Subcutaneous abdominal adipose tissue (tissue), 5 donors: ENCODE measurements at regions not wholly inside any gene's neighbourhood (a gene's known extent, or its start where the extent isn't known, plus 50 kb on each side); places are given as distances from the start of the nearest gene placed in this dataset.

Source experiments
- H3K27ac ChIP-seq: one replicate; pipeline ENCODE4 v1.7.0; 2013; ENCODE audit warnings: low read depth, mild to moderate bottlenecking, inconsistent platforms, low read length, moderate library complexity
- H3K27me3 ChIP-seq, 5 donors: one replicate each; pipeline ENCODE4 v1.7.0; 2013; ENCODE audit warnings: low read length in 5 of 5, inconsistent platforms in 1 of 5; ENCODE audit not compliant: control insufficient read depth in 5 of 5, insufficient read depth in 4 of 5
- H3K36me3 ChIP-seq, 5 donors: one replicate each; pipeline ENCODE4 v1.7.0; 2013; ENCODE audit warnings: low read length in 5 of 5; ENCODE audit not compliant: control insufficient read depth in 5 of 5, insufficient read depth in 5 of 5
- H3K4me1 ChIP-seq, 5 donors: one replicate each; pipeline ENCODE4 v1.7.0; 2013; ENCODE audit warnings: low read length in 5 of 5, mild to moderate bottlenecking in 3 of 5, moderate library complexity in 1 of 5; ENCODE audit not compliant: control insufficient read depth in 5 of 5, insufficient read depth in 5 of 5
- H3K4me3 ChIP-seq, 5 donors: one replicate each; pipeline ENCODE4 v1.7.0; 2013; ENCODE audit warnings: low read length in 5 of 5, low read depth in 1 of 5
- H3K9ac ChIP-seq, 5 donors: one replicate each; pipeline ENCODE4 v1.7.0; 2013; ENCODE audit warnings: low read length in 5 of 5, mild to moderate bottlenecking in 4 of 5, moderate library complexity in 3 of 5
- H3K9me3 ChIP-seq, 5 donors: one replicate each; pipeline ENCODE4 v1.7.0; 2013; ENCODE audit warnings: low read length in 5 of 5; ENCODE audit not compliant: control insufficient read depth in 5 of 5
- donor health status: healthy.
- donor health status: healthy.
- donor health status: healthy.
- donor health status: healthy.
- donor health status: healthy.

GRCh38 chr1:2875707-2876561 lies 74.4 kb upstream of the TTC34 start:
- peaks cover 4 to 49% (median 39%) of the 10 kb centered on the region in 5 donors for H3K27me3 ChIP-seq
- H3K27ac ChIP-seq, result no peak overlapping the region
- no peaks in the 10 kb centered on the region for H3K36me3 ChIP-seq

GRCh38 chr1:2876846-2877245 lies 75.4 kb upstream of the TTC34 start:
- Histone ChIP-seq H3K27ac (no peak overlapping the region), H3K9me3 (peaks cover 0 to 8% (median 6%) of the 10 kb centered on the region in 5 donors)

More at GRCh38 chr1:2875707-2876561, 74.4 kb upstream of the TTC34 start:
- H3K9me3 ChIP-seq, result peaks cover 4 to 17% (median 15%) of the 10 kb centered on the region in 5 donors
- no peak overlapping the region for H3K4me3 ChIP-seq
- H3K4me1 ChIP-seq, result peaks cover 0 to 9% (median 0%) of the 10 kb centered on the region in 5 donors
- H3K9ac ChIP-seq, result no peak overlapping the region

GRCh38 chr1:2877391-2877790 lies 75.9 kb upstream of the TTC34 start:
- no peaks in the 10 kb centered on the region for H3K36me3 ChIP-seq
- peaks cover 0 to 3% (median under 1%) of the 10 kb centered on the region in 5 donors for H3K9me3 ChIP-seq
- H3K27me3 ChIP-seq, result peaks cover 14 to 58% (median 43%) of the 10 kb centered on the region in 5 donors
- no peak overlapping the region for H3K4me3 ChIP-seq
- H3K27ac ChIP-seq, result no peak overlapping the region
- H3K9ac ChIP-seq, result no peak overlapping the region
- peaks cover 0 to 9% (median 0%) of the 10 kb centered on the region in 5 donors for H3K4me1 ChIP-seq

More at GRCh38 chr1:2876846-2877245, 75.4 kb upstream of the TTC34 start:
- Histone ChIP-seq H3K4me1 (peaks cover 0 to 9% (median 0%) of the 10 kb centered on the region in 5 donors), H3K9ac (no peak overlapping the region), H3K36me3 (no peaks in the 10 kb centered on the region), H3K27me3 (peaks cover 9 to 55% (median 43%) of the 10 kb centered on the region in 5 donors), H3K4me3 (no peak overlapping the region)

GRCh38 chr1:2878591-2878990 lies 77.1 kb upstream of the TTC34 start:
- Histone ChIP-seq H3K4me1 (peaks cover 0 to 9% (median 0%) of the 10 kb centered on the region in 5 donors), H3K4me3 (no peak overlapping the region), H3K36me3 (no peaks in the 10 kb centered on the region), H3K27me3 (peaks cover 21 to 64% (median 47%) of the 10 kb centered on the region in 5 donors), H3K9me3 (no peaks in the 10 kb centered on the region), H3K9ac (no peak overlapping the region), H3K27ac (no peak overlapping the region)

GRCh38 chr1:2879026-2879425 lies 77.5 kb upstream of the TTC34 start:
- H3K27ac ChIP-seq, result no peak overlapping the region
- no peak overlapping the region for H3K9ac ChIP-seq
- H3K36me3 ChIP-seq, result no peaks in the 10 kb centered on the region
- peaks cover 0 to 9% (median 0%) of the 10 kb centered on the region in 5 donors for H3K4me1 ChIP-seq
- H3K9me3 ChIP-seq, result no peaks in the 10 kb centered on the region
- no peak overlapping the region for H3K4me3 ChIP-seq
- H3K27me3 ChIP-seq, result peaks cover 18 to 65% (median 47%) of the 10 kb centered on the region in 5 donors

GRCh38 chr1:2879591-2879990 lies 78.1 kb upstream of the TTC34 start:
- H3K36me3 ChIP-seq, result no peaks in the 10 kb centered on the region
- peaks cover 0 to 7% (median 0%) of the 10 kb centered on the region in 5 donors for H3K4me1 ChIP-seq
- no peaks in the 10 kb centered on the region for H3K9me3 ChIP-seq
- no peak overlapping the region for H3K9ac ChIP-seq
- no peak overlapping the region for H3K4me3 ChIP-seq
- peaks cover 17 to 61% (median 42%) of the 10 kb centered on the region in 5 donors for H3K27me3 ChIP-seq
- no peak overlapping the region for H3K27ac ChIP-seq

GRCh38 chr1:2880086-2880485 lies 78.6 kb upstream of the TTC34 start:
- Histone ChIP-seq H3K27ac (no peak overlapping the region), H3K27me3 (peaks cover 17 to 56% (median 40%) of the 10 kb centered on the region in 5 donors), H3K9ac (no peak overlapping the region), H3K4me3 (no peak overlapping the region), H3K4me1 (peaks cover 0 to 2% (median 0%) of the 10 kb centered on the region in 5 donors), H3K36me3 (no peaks in the 10 kb centered on the region), H3K9me3 (no peaks in the 10 kb centered on the region)

GRCh38 chr1:2880812-2881295 lies 79.4 kb upstream of the TTC34 start:
- no peaks in the 10 kb centered on the region for H3K4me1 ChIP-seq
- no peaks in the 10 kb centered on the region for H3K9me3 ChIP-seq
- H3K36me3 ChIP-seq, result no peaks in the 10 kb centered on the region
- peaks cover 20 to 50% (median 40%) of the 10 kb centered on the region in 5 donors for H3K27me3 ChIP-seq
- no peak overlapping the region for H3K4me3 ChIP-seq
- H3K9ac ChIP-seq, result no peak overlapping the region
- H3K27ac ChIP-seq, result no peak overlapping the region

GRCh38 chr1:2881556-2881955 lies 80.1 kb upstream of the TTC34 start:
- no peak overlapping the region for H3K9ac ChIP-seq
- no peaks in the 10 kb centered on the region for H3K4me1 ChIP-seq
- H3K27me3 ChIP-seq, result peaks cover 20 to 53% (median 38%) of the 10 kb centered on the region in 5 donors
- no peak overlapping the region for H3K4me3 ChIP-seq
- no peaks in the 10 kb centered on the region for H3K9me3 ChIP-seq
- H3K27ac ChIP-seq, result no peak overlapping the region
- no peaks in the 10 kb centered on the region for H3K36me3 ChIP-seq
